OCI-LY3 (cell line): ENCODE measurements at regions not wholly inside any gene's neighbourhood (a gene's known extent, or its start where the extent isn't known, plus 50 kb on each side); places are given as distances from the start of the nearest gene placed in this dataset.

ENCODE experiments used
- H2AFZ ChIP-seq: fragments of 200-600, 300-600 bp; shearing (Covaris generic); 2 replicates; pipeline ENCODE4 v1.6.0; 2014; ENCODE audit warnings: antibody characterized with exemption, low read depth, low read length
- H3K27ac ChIP-seq: fragments of 200-600, 300-600 bp; sonication (generic); 2 replicates; pipeline ENCODE4 v1.5.1; 2014; ENCODE audit warnings: mild to moderate bottlenecking, low read length, moderate library complexity, mixed read lengths
- H3K27me3 ChIP-seq: fragments of 200-600, 300-600 bp; sonication (generic); 2 replicates; pipeline ENCODE4 v1.6.1; 2014; ENCODE audit warnings: low read depth, low read length, mixed read lengths
- H3K36me3 ChIP-seq: fragments of 200-600, 300-600 bp; sonication (generic); replicated peaks from 2 replicates; pipeline ENCODE3; 2014; ENCODE audit warnings: low read depth, low read length, mixed read lengths
- H3K4me1 ChIP-seq: fragments of 300-600, 200-600 bp; sonication (generic); 2 replicates; pipeline ENCODE4 v1.6.1; 2014; ENCODE audit warnings: low read length, mixed read lengths
- H3K4me2 ChIP-seq: fragments of 200-600, 300-600 bp; sonication (generic); 2 replicates; pipeline ENCODE4 v1.6.1; 2014; ENCODE audit warnings: low read length, mixed read lengths
- H3K4me3 ChIP-seq: fragments of 300-600, 200-600 bp; sonication (generic); 2 replicates; pipeline ENCODE4 v1.5.1; 2014; ENCODE audit warnings: antibody characterized with exemption, mild to moderate bottlenecking, low read length, moderate library complexity
- H3K79me2 ChIP-seq: fragments of 300-600, 200-600 bp; shearing (Covaris generic); 2 replicates; pipeline ENCODE4 v1.6.1; 2014; ENCODE audit warnings: mild to moderate bottlenecking, low read length, mixed read lengths
- H3K9ac ChIP-seq: fragments of 300-600, 200-600 bp; shearing (Covaris generic); 2 replicates; pipeline ENCODE4 v1.6.0; 2014; ENCODE audit warnings: mild to moderate bottlenecking, low read length, moderate library complexity
- H3K9me3 ChIP-seq: fragments of 200-600, 300-600 bp; shearing (Covaris generic); 2 replicates; pipeline ENCODE4 v1.6.1; 2014; ENCODE audit warnings: low read length, mixed read lengths; ENCODE audit not compliant: insufficient read depth
- H4K20me1 ChIP-seq: fragments of 200-600, 300-600 bp; sonication (generic); 2 replicates; pipeline ENCODE4 v1.6.1; 2016; ENCODE audit warnings: low read length, mixed read lengths; ENCODE audit not compliant: insufficient read depth
- CTCF ChIP-seq: fragments of 200-600, 300-600 bp; sonication (generic); IDR thresholded peaks from 2 replicates; pipeline ENCODE4 v1.5.1; 2014; ENCODE audit warnings: antibody characterized with exemption, low read length, low read depth
- EZH2phosphoT487 ChIP-seq: fragments of 200-600 bp; shearing (Covaris generic); IDR thresholded peaks from 2 replicates; pipeline ENCODE4 v1.6.1; 2018; ENCODE audit warnings: antibody characterized with exemption, mixed run types, low read depth

- H3K79me2 ChIP-seq = no peaks in the 10 kb centered on the region
- no peak overlapping the region for H3K27ac ChIP-seq
- TF ChIP-seq CTCF (no peak), EZH2phosphoT487 (no peak)
- H4K20me1 ChIP-seq = no peaks in the 10 kb centered on the region
- H3K4me1 ChIP-seq = peaks cover 10% of the 10 kb centered on the region
- H3K27me3 ChIP-seq = no peaks in the 10 kb centered on the region
- no peak overlapping the region for H3K9ac ChIP-seq
- H3K9me3 ChIP-seq = no peaks in the 10 kb centered on the region
- no peak overlapping the region for H2AFZ ChIP-seq
- H3K36me3 ChIP-seq = no peaks in the 10 kb centered on the region
- H3K4me3 ChIP-seq = no peak overlapping the region
- no peak overlapping the region for H3K4me2 ChIP-seq
These were observed 171.1 kb upstream of the JARID2 start for GRCh38 chr6:15074806-15075205.

GRCh38 chr6:15076565-15076964 is 169.3 kb upstream of the JARID2 start:
- no peaks in the 10 kb centered on the region for H3K27me3 ChIP-seq
- peak overlapping the region; percentile 55; the same call in 1 of the 2 replicates for H3K4me2 ChIP-seq
- no peak overlapping the region for H3K27ac ChIP-seq
- no peaks in the 10 kb centered on the region for H3K9me3 ChIP-seq
- H3K4me1 ChIP-seq = peaks cover 10% of the 10 kb centered on the region
- H3K36me3 ChIP-seq = no peaks in the 10 kb centered on the region
- no peak overlapping the region for H2AFZ ChIP-seq
- no peak overlapping the region for H3K4me3 ChIP-seq
- H3K79me2 ChIP-seq = no peaks in the 10 kb centered on the region
- TF ChIP-seq CTCF = no peak
- no peak for TF ChIP-seq EZH2phosphoT487
- H4K20me1 ChIP-seq = no peaks in the 10 kb centered on the region
- no peak overlapping the region for H3K9ac ChIP-seq

- Histone ChIP-seq H3K4me2 (peak overlapping the region; percentile 55), H2AFZ (peak overlapping the region; percentile 63; the same call in 1 of the 2 replicates), H3K4me1 (peaks cover 10% of the 10 kb centered on the region), H3K79me2 (no peaks in the 10 kb centered on the region), H3K27me3 (no peaks in the 10 kb centered on the region), H4K20me1 (no peaks in the 10 kb centered on the region), H3K9me3 (no peaks in the 10 kb centered on the region), H3K36me3 (no peaks in the 10 kb centered on the region), H3K9ac (no peak overlapping the region), H3K4me3 (0 out of 2 replicates have a peak overlapping the region, but pooled peaks have one; percentile 20), H3K27ac (no peak overlapping the region)
- TF ChIP-seq EZH2phosphoT487 = no peak
- no peak for TF ChIP-seq CTCF
These were observed 168.9 kb upstream of the JARID2 start for GRCh38 chr6:15077006-15077405.

- Histone ChIP-seq H3K9ac (no peak overlapping the region), H3K4me2 (no peak overlapping the region), H2AFZ (no peak overlapping the region), H3K9me3 (no peaks in the 10 kb centered on the region), H3K36me3 (no peaks in the 10 kb centered on the region), H3K4me1 (peaks cover 10% of the 10 kb centered on the region), H4K20me1 (no peaks in the 10 kb centered on the region), H3K4me3 (no peak overlapping the region), H3K27me3 (no peaks in the 10 kb centered on the region), H3K27ac (no peak overlapping the region), H3K79me2 (no peaks in the 10 kb centered on the region)
- TF ChIP-seq EZH2phosphoT487 = no peak
- no peak for TF ChIP-seq CTCF
These were observed 167.9 kb upstream of the JARID2 start for GRCh38 chr6:15077961-15078360.
